ENCODE measurements at regions not wholly inside any gene's neighbourhood (a gene's known extent, or its start where the extent isn't known, plus 50 kb on each side); places are given as distances from the start of the nearest gene placed in this dataset.
"Not testable (repeated sequence)": the region's sequence is repeated elsewhere in the genome, so short reads cannot be mapped to it uniquely, and the experiment has no call there.

DNA sequence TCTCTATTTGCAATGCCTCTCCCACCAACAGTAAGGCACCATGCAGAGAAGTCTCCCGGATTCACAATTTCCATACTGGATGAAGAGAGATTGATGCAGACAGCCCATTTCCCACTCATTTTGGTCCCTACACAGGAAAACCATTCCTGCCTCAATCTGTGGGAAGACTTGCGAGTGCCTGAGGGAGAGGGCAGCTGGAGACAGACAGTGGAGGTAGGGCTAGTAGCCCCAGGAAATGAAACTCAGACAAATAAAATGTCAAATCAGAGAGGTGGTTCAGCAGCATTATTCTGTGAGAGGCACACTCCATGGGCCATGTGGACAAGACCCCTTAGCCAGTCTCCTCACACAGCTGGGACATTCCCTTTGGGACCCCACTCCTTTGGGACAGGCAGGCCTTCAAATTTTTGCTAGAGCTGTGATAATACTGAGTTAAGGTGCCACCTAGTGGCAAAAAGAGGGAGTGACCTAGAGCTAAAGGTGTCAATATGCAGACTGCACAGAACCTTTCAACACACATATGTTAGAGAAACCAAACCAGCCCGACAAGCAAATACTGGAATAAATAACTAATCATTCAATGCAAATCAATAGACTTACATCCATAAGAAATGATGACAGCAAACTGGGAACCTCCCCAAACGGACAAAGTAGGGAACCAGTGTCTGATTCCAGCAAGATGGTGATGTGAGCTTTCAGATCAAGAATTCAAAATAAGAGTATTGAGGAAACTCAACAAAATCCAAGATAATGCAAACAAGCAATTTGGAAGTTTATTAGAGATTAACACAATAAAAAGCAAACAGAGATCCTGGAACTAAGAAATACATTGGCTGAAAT, 1865.3 kb upstream of the AGA start:
- Histone ChIP-seq H3K9me3 (no peaks in the 10 kb centered on the region; the same call in 1 of the 2 replicates), H3K27me3 (no peaks in the 10 kb centered on the region), H3K36me3 (no peaks in the 10 kb centered on the region), H3K4me3 (no peak overlapping the region)
- DNase-seq, result no peak

DNA sequence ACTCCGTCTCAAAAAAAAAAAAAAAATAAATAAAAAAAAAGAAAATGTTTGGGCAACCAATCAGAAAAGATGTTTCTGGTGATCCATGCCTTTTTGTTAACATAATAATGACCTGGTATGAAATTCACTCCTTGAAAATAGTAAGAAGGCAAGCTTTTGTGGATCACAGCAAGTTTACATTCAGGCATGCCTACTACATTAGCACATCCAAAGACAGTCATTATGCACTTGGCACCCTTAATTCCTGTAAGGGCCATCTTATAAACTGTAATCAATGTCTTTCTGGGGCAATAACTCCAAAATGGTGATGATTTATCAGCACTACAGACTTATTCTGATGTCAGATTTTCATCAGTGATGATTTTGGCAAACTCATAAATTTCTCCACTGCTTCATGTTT, 1871.6 kb upstream of the AGA start:
- Histone ChIP-seq H3K9me3 (no peaks in the 10 kb centered on the region; the same call in 1 of the 2 replicates), H3K36me3 (no peaks in the 10 kb centered on the region)
- DNase-seq, result no peak

DNA sequence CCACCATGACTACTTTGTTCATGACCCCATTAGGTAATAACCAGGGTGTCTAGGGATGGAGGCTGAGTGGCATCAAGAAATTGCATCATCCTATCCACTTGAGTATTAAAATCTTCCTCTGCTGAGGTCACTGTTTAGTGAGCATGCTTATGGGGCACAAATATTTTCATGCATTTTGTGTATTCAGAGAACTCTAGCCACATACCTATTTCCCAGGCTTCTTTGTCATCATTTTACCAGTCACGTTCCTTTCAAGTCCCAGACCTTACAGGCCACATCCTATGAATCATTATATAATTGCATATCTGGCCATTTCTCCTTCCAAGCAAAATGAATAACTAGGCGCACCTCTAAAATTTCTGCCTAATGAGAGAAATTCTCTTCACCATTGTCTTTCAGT, 1882.9 kb upstream of the AGA start:
- no peaks in the 10 kb centered on the region for H3K36me3 ChIP-seq
- H3K9me3 ChIP-seq, result no peaks in the 10 kb centered on the region
- no peak for DNase-seq
- H3K27me3 ChIP-seq, result no peaks in the 10 kb centered on the region
- H3K4me3 ChIP-seq, result no peak overlapping the region

More for the DNA sequence above, 1871.6 kb upstream of the AGA start:
- no peak overlapping the region for H3K4me3 ChIP-seq
- H3K27me3 ChIP-seq, result no peaks in the 10 kb centered on the region

DNA sequence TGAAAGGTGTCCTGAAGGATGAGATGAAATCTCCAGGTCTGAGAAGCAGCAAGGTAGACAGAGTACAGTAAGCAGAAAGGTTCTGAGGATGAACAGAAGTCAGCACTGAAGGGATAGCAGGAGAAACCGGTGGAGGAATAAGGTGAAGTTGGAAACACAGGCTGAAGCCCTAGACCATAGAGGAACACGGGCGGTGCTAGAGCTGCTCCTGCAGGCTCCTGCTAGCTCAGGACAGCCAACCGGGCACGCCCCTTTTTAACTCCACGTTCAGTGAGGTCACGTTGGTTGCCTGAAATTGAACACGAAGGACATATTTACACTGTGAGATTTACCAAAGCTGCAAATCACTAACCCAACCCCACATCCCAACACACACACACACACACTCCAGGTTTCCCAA, 1886.4 kb upstream of the AGA start:
- no peak for DNase-seq
- H3K36me3 ChIP-seq, result no peaks in the 10 kb centered on the region
- H3K4me3 ChIP-seq, result no peak overlapping the region
- H3K9me3 ChIP-seq, result no peaks in the 10 kb centered on the region
- H3K27me3 ChIP-seq, result no peaks in the 10 kb centered on the region

DNA sequence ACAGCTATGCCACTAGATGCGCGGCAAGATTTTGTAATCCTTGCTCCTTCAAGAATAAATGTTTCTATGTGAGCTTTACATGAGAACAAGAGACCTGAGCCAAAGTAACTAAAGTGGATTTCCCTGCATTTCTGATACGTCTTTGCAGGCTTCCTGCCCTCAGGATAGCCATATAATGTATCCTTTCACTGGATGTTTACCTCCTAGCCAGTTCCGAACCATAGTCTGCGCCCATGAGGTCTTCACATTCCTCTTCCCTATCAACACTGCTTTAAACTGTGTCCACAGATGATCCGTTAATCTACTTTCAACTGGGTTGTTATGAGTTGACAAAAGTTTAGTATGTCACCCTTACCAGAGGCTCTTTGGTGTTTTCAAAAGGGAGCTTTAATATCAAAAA, 1889.1 kb upstream of the AGA start:
- no peak overlapping the region for H3K4me3 ChIP-seq
- H3K36me3 ChIP-seq, result no peaks in the 10 kb centered on the region
- no peaks in the 10 kb centered on the region for H3K9me3 ChIP-seq
- no peaks in the 10 kb centered on the region for H3K27me3 ChIP-seq
- DNase-seq, result no peak

DNA sequence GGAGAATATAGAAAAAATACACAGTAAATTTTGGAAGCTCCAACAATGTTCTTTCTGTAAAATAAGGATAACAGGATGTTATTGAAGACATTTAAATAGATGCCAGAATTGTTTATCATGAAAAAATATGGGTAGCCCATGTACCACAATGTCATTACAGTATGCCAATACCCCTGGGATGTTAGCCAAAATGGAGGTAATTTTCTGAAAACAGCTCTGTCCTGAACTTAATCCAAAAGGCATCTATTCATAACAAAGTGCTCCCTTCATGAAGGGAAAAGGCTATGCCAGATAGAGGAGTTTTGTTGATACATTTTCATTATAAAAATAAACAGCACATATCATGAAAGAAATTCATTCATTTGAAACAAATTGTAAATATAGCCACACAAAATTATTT, 1902.6 kb upstream of the AGA start:
- no peak for DNase-seq
- Histone ChIP-seq H3K36me3 (no peaks in the 10 kb centered on the region), H3K9me3 (no peaks in the 10 kb centered on the region), H3K4me3 (no peak overlapping the region), H3K27me3 (no peaks in the 10 kb centered on the region)

DNA sequence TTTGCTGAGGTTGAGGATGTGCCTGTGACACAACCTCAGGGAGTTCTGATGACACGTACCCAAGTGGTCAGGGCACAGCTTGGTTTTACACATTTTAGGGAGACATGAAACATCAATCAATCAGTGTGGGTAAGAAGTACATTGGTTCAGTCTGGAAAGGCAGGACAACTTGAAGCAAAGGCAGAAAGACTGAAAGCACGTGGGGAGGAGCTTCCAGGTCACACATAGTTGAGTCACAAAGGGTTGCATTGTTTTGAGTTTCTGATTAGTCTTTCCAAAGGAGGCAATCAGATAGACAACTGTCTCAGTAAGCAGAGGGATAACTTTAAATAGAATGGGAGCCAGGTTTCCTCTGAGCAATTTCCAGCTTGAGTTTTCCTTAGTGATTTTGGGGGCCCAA, 1910.0 kb upstream of the AGA start:
- no peaks in the 10 kb centered on the region for H3K27me3 ChIP-seq
- H3K9me3 ChIP-seq, result no peaks in the 10 kb centered on the region
- H3K36me3 ChIP-seq, result no peaks in the 10 kb centered on the region
- H3K4me3 ChIP-seq, result no peak overlapping the region
- DNase-seq, result no peak

DNA sequence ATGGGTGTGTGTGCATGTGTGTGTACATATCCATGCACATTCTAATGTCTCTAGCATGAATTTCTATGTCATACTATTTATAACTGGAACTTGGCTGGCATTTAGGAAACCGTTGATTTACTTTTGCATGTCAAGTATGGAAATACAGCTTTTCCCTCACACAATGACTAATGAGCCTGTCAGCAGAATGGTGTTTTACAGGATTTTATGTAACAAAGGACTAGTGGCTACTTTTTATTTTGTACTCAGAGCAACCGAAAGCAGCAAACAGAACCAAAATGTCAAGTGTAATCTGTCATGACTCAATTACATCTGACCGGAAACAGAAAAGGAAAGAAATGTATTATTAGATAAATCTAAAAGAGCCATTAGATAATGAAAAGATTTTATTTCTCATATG, 1911.5 kb upstream of the AGA start:
- Histone ChIP-seq H3K27me3 (no peaks in the 10 kb centered on the region), H3K4me3 (no peak overlapping the region), H3K36me3 (no peaks in the 10 kb centered on the region), H3K9me3 (no peaks in the 10 kb centered on the region)
- DNase-seq, result no peak

DNA sequence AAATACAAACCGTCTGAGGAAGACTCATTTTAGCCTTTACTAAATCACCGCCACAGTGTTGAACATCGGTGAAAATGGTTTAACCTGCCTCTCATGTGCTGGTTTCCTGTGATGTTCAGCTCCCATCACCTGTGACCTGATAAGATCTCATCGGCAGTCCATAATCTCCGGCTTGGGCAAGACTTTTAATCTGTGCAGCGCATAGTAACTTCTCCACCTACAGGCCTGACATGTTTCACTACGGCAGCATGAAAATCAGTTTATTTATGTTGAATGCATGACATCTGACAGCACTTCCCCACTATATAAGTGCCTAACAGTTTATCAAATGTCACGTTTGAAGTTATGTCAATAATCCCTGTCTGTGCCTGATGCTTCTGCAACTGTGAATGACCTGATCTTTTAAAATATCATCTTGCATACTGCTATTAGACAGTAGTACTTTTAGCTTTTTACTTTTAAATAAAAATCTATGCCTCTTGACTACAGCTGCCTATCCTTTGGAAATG, 1919.8 kb upstream of the AGA start:
- H3K9me3 ChIP-seq, result no peaks in the 10 kb centered on the region
- no peak for DNase-seq
- H3K27me3 ChIP-seq, result no peaks in the 10 kb centered on the region
- H3K4me3 ChIP-seq, result no peak overlapping the region
- no peaks in the 10 kb centered on the region for H3K36me3 ChIP-seq

DNA sequence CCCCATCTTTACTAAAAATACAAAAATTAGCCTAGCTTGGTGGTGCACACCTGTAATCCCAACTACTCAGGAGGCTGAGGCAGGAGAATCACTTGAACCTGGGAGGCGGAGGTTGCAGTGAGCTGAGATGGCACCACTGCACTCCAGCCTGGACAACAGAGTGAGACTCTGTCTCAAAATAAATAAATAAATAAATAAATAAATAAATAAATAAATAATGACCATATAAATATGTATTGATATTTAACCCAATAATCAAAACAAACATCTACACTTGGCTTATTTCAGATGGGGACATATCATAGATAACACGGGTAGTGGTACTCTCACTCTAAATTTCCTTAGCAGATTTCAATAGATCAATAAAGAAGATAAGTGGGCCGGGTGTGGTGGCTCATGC, 1923.7 kb upstream of the AGA start:
- DNase-seq, result not testable (repeated sequence)

DNA sequence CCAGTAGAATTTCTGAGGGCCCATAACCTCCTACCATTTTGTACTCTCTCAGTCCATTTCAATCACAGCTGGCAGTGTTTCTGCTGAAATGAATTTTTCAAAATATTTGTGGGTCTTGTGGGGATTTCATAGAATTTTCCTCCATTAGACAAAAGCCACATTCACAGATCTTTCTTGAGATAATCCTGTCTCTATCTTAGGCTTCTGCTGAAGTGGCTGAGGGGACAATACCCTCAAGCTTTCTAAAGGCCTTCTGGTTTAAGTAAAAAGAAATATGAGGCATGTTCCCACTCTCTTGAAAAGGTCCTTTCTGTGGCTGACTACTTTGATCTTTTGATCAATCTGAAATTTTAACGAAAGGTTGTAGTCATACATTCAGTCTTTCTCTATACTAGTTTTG, 1930.0 kb upstream of the AGA start:
- Histone ChIP-seq H3K36me3 (no peaks in the 10 kb centered on the region), H3K9me3 (no peaks in the 10 kb centered on the region), H3K27me3 (no peaks in the 10 kb centered on the region), H3K4me3 (no peak overlapping the region)
- no peak for DNase-seq

More for the DNA sequence above, 1923.7 kb upstream of the AGA start:
- H3K36me3 ChIP-seq, H3K4me3 ChIP-seq, H3K27me3 ChIP-seq, H3K9me3 ChIP-seq: not testable (repeated sequence)

DNA sequence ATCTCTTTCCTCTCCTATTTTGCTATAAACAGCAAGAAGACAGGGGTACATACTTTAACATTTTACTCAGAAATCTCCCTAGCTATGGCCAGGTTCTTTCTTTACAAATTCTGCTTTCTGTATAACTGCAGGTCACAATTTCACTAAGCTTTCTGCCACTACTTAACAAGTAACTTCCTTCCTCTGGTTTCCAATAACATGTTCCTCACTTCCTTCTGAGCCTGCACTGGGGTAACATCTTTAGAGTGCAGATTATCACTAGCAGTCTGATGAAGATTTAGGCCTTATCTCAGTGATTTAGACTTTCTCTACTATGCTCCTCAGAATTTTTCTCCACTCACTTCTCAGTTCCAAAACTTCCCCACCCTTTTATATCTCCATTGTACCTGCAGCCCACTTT, 1930.5 kb upstream of the AGA start:
- H3K36me3 ChIP-seq, result no peaks in the 10 kb centered on the region
- H3K9me3 ChIP-seq, result no peaks in the 10 kb centered on the region

DNA sequence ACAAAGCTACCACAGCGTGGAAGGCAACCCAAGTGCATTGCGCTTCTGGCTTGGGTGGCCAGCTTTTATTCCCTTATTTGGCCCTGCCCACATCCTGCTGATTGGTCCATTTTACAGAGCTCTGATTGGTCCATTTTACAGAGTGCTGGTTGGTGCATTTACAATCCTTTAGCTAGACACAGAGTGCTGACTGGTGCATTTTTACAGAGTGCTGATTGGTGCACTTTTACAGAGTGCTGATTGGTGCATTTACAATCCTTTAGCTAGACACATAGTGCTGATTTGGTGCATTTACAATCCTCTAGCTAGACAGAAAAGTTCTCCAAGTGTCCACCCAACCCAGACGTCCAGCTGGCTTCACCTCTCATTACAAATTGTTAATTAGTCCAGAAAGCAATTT, 1936.6 kb upstream of the AGA start:
- not testable (repeated sequence) for H3K27me3 ChIP-seq, H3K4me3 ChIP-seq, H3K9me3 ChIP-seq, H3K36me3 ChIP-seq, DNase-seq

More for the DNA sequence above, 1930.5 kb upstream of the AGA start:
- Histone ChIP-seq H3K4me3 (no peak overlapping the region), H3K27me3 (no peaks in the 10 kb centered on the region)
- no peak for DNase-seq

DNA sequence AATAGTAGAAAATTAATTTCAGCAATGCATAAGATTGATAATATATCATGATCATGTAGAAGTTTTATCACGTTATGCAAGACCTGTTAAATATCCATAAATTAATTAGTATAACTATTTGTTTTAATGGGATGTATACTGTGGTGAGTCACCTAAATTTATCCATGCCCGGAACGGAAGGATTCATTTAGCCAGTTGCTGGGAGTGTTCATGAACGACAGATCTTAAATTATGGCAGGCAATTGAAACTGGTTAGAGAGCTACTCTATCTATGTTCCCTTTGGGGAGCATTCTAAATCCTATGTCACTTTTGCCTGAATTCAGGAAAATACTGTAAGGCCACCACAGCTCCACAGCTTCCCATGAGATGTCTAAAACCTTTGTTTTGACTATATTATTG, 1950.5 kb upstream of the AGA start:
- no peaks in the 10 kb centered on the region for H3K36me3 ChIP-seq
- no peaks in the 10 kb centered on the region for H3K9me3 ChIP-seq
- DNase-seq, result no peak
- H3K27me3 ChIP-seq, result no peaks in the 10 kb centered on the region
- no peak overlapping the region for H3K4me3 ChIP-seq

DNA sequence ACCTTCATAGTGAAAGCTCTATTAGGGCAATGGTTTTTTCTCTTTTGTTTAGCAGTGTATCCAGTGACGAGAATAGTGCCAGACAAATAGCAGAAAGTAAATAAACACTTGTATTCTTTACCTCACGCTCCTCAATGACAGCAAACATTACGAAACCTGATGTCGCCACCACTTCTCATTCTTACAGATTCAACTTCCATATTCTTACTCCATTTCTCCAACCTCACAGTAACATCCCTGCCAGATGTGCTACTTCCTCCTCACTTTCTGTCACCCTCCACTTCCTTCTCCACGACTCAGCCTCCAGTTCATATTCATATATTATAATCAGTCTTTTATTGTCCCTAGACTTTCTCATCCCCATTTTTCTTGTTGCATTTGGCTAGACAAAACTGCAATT, 1956.2 kb upstream of the AGA start:
- Histone ChIP-seq H3K4me3 (no peak overlapping the region), H3K36me3 (no peaks in the 10 kb centered on the region), H3K9me3 (no peaks in the 10 kb centered on the region), H3K27me3 (no peaks in the 10 kb centered on the region)
- no peak for DNase-seq

DNA sequence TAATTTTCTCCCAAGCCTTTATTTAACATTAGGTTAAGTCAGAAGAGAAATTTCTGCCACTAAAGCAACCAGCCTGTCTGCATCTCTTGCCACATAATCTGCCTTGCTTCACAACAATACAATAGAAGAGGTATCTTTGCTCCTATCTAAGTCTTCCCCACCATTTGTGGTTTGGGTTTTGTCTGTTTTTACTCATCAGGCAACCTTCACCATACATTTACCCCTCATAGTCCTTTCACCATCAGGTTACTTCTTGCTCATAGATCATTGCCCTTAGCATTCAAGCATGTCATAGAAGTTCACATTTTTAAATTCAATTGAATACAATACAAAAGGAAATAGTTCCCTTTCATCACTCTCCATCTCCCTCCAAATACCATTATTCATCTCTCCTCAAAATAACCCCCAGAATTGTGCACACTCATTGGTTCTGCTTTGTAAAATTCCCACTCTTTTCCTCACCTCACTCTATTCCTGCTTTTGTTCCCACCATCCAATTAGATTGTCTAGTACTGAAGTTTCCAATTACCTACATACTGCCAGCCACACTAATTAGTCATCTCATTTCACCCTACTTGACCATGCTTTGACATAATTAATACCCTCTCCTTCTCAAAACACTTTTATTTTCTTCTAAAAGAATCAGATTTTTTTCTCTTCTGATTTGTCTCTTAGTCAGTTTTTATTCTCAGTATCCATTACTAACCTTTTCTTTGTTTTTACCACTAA, 1957.0 kb upstream of the AGA start:
- no peaks in the 10 kb centered on the region for H3K9me3 ChIP-seq
- no peaks in the 10 kb centered on the region for H3K27me3 ChIP-seq
- no peak overlapping the region for H3K4me3 ChIP-seq
- no peaks in the 10 kb centered on the region for H3K36me3 ChIP-seq
- no peak for DNase-seq

DNA sequence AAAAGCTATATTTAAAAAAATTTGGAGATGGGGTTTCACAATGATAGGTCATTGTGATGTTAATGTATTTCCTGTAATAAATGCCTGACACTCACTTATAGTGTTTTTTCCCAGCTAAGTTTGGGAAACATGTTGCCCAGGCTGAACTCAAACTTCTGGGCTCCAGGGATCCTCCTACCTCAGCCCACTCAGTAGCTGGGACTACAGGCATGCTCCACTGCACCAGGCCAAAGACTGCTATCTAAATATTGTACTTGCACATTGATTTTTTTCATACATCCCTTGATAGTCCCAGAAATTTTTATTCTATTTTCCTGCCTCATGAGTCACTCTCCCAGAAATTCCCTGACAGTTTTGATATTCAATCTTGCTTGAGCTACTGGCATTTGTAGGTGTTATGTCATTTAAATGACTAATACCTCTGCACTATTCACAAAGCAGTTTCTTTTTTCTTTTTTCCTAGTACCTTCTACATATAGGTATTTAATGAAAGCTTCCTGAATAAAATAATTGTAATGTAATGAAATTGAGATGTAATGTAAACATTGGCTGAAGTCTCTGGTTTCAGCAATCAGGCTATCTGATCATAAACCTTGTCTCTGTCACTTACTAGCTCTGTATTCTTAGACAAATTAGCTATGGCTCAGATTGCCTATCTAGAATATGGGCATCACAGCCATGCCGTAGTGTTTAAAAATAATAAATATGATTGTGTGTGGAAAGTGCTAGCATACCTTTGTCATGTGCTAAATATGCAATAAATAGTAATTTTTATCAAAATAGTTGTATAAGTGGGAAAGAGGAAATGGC, 1973.0 kb upstream of the AGA start:
- Histone ChIP-seq H3K9me3 (no peaks in the 10 kb centered on the region), H3K4me3 (no peak overlapping the region), H3K36me3 (no peaks in the 10 kb centered on the region), H3K27me3 (no peaks in the 10 kb centered on the region)
- DNase-seq, result no peak

All from MG63 (cell line).